ENCODE measurements at regions not wholly inside any gene's neighbourhood (a gene's known extent, or its start where the extent isn't known, plus 50 kb on each side); places are given as distances from the start of the nearest gene placed in this dataset.

DNA sequence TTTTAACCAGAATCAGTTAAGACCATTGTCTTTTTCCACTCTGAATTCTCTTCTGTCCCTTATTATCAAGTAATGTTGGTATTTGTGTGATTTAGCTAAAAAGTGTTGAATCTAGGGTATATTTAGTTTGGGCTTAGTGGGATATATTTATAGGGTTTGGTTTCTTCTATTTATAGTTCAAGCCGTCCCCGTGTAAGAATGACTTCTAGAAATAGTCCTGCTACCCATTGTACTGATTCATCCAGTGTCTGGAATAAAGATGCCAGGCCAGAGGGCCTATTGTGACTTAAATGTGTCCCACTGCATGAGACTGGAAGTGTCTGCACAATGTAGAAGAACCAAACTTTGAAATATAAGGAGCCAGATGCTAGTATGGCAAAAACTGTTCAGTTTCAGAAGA lies 364.8 kb downstream of the TNS1 start:
- peak; percentile 54 to 80 (median 64) for ATAC-seq
- no peak for DNase-seq
- intact Hi-C loops (cut with DNase I) = no loop called here
- TF ChIP-seq, protein P1, sequence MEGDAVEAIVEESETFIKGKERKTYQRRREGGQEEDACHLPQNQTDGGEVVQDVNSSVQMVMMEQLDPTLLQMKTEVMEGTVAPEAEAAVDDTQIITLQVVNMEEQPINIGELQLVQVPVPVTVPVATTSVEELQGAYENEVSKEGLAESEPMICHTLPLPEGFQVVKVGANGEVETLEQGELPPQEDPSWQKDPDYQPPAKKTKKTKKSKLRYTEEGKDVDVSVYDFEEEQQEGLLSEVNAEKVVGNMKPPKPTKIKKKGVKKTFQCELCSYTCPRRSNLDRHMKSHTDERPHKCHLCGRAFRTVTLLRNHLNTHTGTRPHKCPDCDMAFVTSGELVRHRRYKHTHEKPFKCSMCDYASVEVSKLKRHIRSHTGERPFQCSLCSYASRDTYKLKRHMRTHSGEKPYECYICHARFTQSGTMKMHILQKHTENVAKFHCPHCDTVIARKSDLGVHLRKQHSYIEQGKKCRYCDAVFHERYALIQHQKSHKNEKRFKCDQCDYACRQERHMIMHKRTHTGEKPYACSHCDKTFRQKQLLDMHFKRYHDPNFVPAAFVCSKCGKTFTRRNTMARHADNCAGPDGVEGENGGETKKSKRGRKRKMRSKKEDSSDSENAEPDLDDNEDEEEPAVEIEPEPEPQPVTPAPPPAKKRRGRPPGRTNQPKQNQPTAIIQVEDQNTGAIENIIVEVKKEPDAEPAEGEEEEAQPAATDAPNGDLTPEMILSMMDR (IDR thresholded peaks at IDR 0.05) = no peak
- Histone ChIP-seq H3K36me3 (ENCODE audit: insufficient read depth in 1 of 2, low read depth in 1 of 2) (no peaks in the 10 kb centered on the region), H3K4me1 (peaks cover 23% of the 10 kb centered on the region), H3K9me3 (no peaks in the 10 kb centered on the region), H3K27ac (no peak overlapping the region), H3K27me3 (ENCODE audit: insufficient read depth in 3 of 3, low read length in 2 of 3) (no peaks in the 10 kb centered on the region), H3K4me3 (no peak overlapping the region)
- 19 to 26% (median 25%) methylated on average over 2 of the region's 2 CpGs for WGBS, 3 donors

DNA sequence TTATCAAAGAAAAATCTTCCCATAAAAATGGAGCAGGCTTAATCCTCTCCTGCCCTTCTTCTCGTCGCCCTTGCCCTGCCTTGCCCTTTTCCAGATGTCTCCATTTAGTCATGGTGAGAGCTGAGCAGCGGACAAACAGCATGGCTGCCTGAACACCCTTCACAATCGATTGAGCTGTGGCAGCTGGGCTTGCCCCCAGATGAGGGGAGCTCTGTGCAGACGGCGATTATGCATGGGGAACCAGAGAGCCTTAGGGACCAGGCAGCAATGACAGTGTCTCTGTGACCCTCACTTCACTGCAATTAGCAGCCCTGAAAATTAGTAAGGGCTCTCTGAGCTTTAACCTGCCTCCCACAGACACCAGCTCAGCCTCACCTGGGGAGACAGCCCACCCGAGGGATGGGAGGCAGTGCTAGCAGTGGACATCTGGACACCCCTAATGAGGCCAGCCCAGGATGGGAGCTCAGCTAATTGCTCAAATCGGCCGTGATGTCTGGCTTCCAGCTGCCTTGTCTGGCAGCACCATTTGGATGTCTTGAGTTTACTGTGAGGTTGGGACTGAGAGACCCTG lies 365.7 kb downstream of the TNS1 start:
- TF ChIP-seq, protein P1 (IDR thresholded peaks at IDR 0.05) = no peak
- DNase-seq (no peak), ATAC-seq (peak in 2 of 4 donors; percentile 27 to 30)
- H3K36me3 ChIP-seq (ENCODE audit: insufficient read depth in 1 of 2, low read depth in 1 of 2) = no peaks in the 10 kb centered on the region
- no peaks in the 10 kb centered on the region for H3K27me3 ChIP-seq (ENCODE audit: insufficient read depth in 3 of 3, low read length in 2 of 3)
- WGBS, 3 donors = 37 to 67% (median 52%) methylated on average over 9 of the region's 9 CpGs
- no peak overlapping the region for H3K27ac ChIP-seq
- peaks cover 21% of the 10 kb centered on the region for H3K4me1 ChIP-seq
- no peaks in the 10 kb centered on the region for H3K9me3 ChIP-seq
- intact Hi-C loops (cut with DNase I) = no loop called here
- no peak overlapping the region for H3K4me3 ChIP-seq

DNA sequence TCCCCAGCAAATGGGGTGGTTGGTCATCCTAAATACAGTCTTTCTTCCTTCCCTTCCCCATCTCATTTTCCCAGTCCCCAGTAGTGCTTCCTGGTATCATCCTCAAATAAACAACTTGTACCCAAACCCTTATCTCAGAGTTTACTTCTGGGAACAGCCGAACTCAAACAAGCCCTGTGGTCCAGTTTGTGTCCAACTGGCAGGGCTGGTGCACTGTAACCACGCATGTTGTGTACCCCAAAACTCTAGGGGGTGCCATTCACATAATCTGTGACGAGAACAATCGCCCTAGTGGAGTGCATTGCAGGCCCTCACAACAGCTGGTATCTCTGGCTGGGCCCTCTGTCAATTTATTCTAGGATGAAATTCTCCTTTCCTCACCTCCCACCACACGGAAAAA lies 366.2 kb downstream of the TNS1 start:
- Histone ChIP-seq H3K27me3 (ENCODE audit: insufficient read depth in 3 of 3, low read length in 2 of 3) (no peaks in the 10 kb centered on the region), H3K27ac (no peak overlapping the region), H3K4me1 (peaks cover 16% of the 10 kb centered on the region), H3K9me3 (no peaks in the 10 kb centered on the region), H3K4me3 (no peak overlapping the region), H3K36me3 (ENCODE audit: insufficient read depth in 1 of 2, low read depth in 1 of 2) (no peaks in the 10 kb centered on the region)
- DNase-seq = no peak
- 71 to 78% (median 73%) methylated on average over 5 of the region's 5 CpGs for WGBS, 3 donors
- intact Hi-C loops (cut with DNase I) = no loop called here
- peak in 1 of 4 donors; percentile 9 for ATAC-seq
- TF ChIP-seq, protein P1 (IDR thresholded peaks at IDR 0.05) = no peak

DNA sequence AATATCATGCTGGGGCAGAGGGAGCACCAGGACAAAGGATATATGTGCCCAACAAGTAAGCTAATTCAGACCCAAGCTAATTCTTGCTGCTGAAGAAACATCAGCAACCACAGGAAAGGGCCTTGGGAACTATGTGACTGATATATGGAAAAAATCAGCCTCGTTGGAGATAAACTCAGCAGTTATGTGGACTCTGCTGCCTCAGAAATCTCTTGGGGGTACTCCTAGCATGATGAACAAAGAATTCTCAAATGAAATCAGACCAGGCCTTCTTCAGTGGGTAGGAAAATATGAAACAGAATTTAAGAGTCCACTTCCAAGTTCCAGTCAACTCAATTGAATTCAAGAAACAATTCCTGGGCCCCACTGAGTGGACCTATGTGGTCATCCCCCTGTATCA lies 367.9 kb downstream of the TNS1 start:
- no peak for DNase-seq
- no peaks in the 10 kb centered on the region for H3K36me3 ChIP-seq (ENCODE audit: insufficient read depth in 1 of 2, low read depth in 1 of 2)
- TF ChIP-seq, protein P1 (IDR thresholded peaks at IDR 0.05) = no peak
- H3K4me3 ChIP-seq = no peak overlapping the region
- no peaks in the 10 kb centered on the region for H3K9me3 ChIP-seq
- no peaks in the 10 kb centered on the region for H3K27me3 ChIP-seq (ENCODE audit: insufficient read depth in 3 of 3, low read length in 2 of 3)
- H3K4me1 ChIP-seq = peaks cover 13% of the 10 kb centered on the region
- intact Hi-C loops (cut with DNase I) = no loop called here
- H3K27ac ChIP-seq = no peak overlapping the region
- no peak for ATAC-seq
- WGBS, 3 donors = 44 to 50% (median 45%) methylated on average over 1 of the region's 1 CpG

DNA sequence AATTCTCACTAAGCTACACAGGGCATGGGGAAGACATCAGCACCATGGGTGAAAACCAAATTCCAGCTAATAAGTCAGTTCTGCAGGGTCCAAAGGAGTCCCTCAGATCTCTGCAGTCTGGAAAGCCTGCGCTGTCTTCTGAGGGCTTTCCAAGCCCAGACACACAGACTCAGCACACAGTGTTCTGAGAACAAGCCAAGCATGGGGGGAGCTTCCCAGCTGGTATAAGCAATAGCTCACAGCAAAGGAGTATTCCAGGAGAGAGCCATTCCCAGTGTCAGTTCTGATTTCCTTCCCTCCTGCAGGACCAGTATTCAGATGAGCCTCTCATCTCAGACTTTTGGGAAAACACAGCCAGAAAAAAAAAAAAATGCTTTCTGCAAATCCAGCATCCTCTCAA lies 370.8 kb downstream of the TNS1 start:
- TF ChIP-seq, protein P1 (IDR thresholded peaks at IDR 0.05) = no peak
- intact Hi-C loops (cut with DNase I) = no loop called here
- Histone ChIP-seq H3K9me3 (no peaks in the 10 kb centered on the region), H3K27me3 (ENCODE audit: insufficient read depth in 3 of 3, low read length in 2 of 3) (no peaks in the 10 kb centered on the region), H3K27ac (no peak overlapping the region), H3K4me3 (no peak overlapping the region), H3K36me3 (ENCODE audit: insufficient read depth in 1 of 2, low read depth in 1 of 2) (no peaks in the 10 kb centered on the region), H3K4me1 (peaks cover 11% of the 10 kb centered on the region)
- peak in 3 of 4 donors; percentile 41 to 75 (median 68) for ATAC-seq
- DNase-seq = peak; percentile 39 to 77
- 28 to 75% (median 72%) methylated on average over 1 of the region's 1 CpG for WGBS, 3 donors

All from psoas muscle (tissue), 7 donors.